Lower lobe of right lung (tissue), 2 donors: ENCODE measurements at regions not wholly inside any gene's neighbourhood (a gene's known extent, or its start where the extent isn't known, plus 50 kb on each side); places are given as distances from the start of the nearest gene placed in this dataset.
"Not testable (repeated sequence)": the region's sequence is repeated elsewhere in the genome, so short reads cannot be mapped to it uniquely, and the experiment has no call there.

ENCODE experiments used
- ATAC-seq, 2 donors: fragments of 200-7000 bp; cut with Tn5 transposase; one replicate each; pipeline ENCODE4 v1.9.1; 2020 to 2022; ENCODE audit warnings: mild to moderate bottlenecking in 2 of 2, moderate library complexity in 2 of 2
- DNase-seq: peaks from one replicate; pipeline ENCODE4 v3.0.0-alpha.2; 2020
- H3K27ac ChIP-seq: fragments of 200-600 bp; one replicate; pipeline ENCODE4 v1.8.0; 2022
- H3K27me3 ChIP-seq: fragments of 200-600 bp; one replicate; pipeline ENCODE4 v1.8.0; 2022; ENCODE audit warnings: low read depth
- H3K36me3 ChIP-seq: fragments of 200-600 bp; one replicate; pipeline ENCODE4 v1.8.0; 2022; ENCODE audit warnings: mild to moderate bottlenecking
- H3K4me1 ChIP-seq: fragments of 200-600 bp; one replicate; pipeline ENCODE4 v1.8.0; 2022
- H3K4me3 ChIP-seq: fragments of 200-600 bp; one replicate; pipeline ENCODE4 v1.8.0; 2022; ENCODE audit warnings: mild to moderate bottlenecking
- H3K9me3 ChIP-seq: fragments of 200-600 bp; one replicate; pipeline ENCODE4 v1.8.0; 2022
- CTCF ChIP-seq: fragments of 200-600 bp; IDR thresholded peaks from one replicate; pipeline ENCODE4 v1.8.0; 2022; ENCODE audit warnings: antibody characterized with exemption, mild to moderate bottlenecking
- intact Hi-C: fragments of 100-400 bp; cut with DNase I; formaldehyde crosslinking; loops from one replicate; pipeline ENCODE4 v1.11.0; 2022
- donor health status: DM: no; HTN: yes; CAD: no; lungs with severe emphysema.

- no peak for DNase-seq
- Histone ChIP-seq H3K9me3 (no peaks in the 10 kb centered on the region), H3K27me3 (no peaks in the 10 kb centered on the region), H3K27ac (no peak overlapping the region), H3K4me3 (no peak overlapping the region), H3K4me1 (no peaks in the 10 kb centered on the region), H3K36me3 (no peaks in the 10 kb centered on the region)
- no peak for ATAC-seq
- no peak for TF ChIP-seq CTCF
- intact Hi-C loops = no loop called here
Observed at GRCh38 chr21:35274923-35275322, 225.8 kb upstream of the RUNX1 start.

- no peaks in the 10 kb centered on the region for H3K4me1 ChIP-seq
- no peaks in the 10 kb centered on the region for H3K36me3 ChIP-seq
- DNase-seq (no peak), ATAC-seq (no peak)
- TF ChIP-seq CTCF = no peak
- intact Hi-C loops = no loop called here
- H3K27me3 ChIP-seq = no peaks in the 10 kb centered on the region
- no peak overlapping the region for H3K27ac ChIP-seq
- no peak overlapping the region for H3K4me3 ChIP-seq
- no peaks in the 10 kb centered on the region for H3K9me3 ChIP-seq
Observed at GRCh38 chr21:35274090-35274489, 225.0 kb upstream of the RUNX1 start.

GRCh38 chr21:35273333-35273732 is 224.2 kb upstream of the RUNX1 start:
- no peaks in the 10 kb centered on the region for H3K9me3 ChIP-seq
- H3K4me1 ChIP-seq = no peaks in the 10 kb centered on the region
- no peaks in the 10 kb centered on the region for H3K36me3 ChIP-seq
- DNase-seq (no peak), ATAC-seq (peak in 1 of 2 donors; percentile 46)
- no peak overlapping the region for H3K4me3 ChIP-seq
- H3K27ac ChIP-seq = no peak overlapping the region
- no peak for TF ChIP-seq CTCF
- H3K27me3 ChIP-seq = no peaks in the 10 kb centered on the region
- intact Hi-C loops = no loop called here

GRCh38 chr21:35271344-35272118 is 222.4 kb upstream of the RUNX1 start:
- H3K27me3 ChIP-seq, H3K27ac ChIP-seq, intact Hi-C loops, H3K4me3 ChIP-seq, ATAC-seq, H3K4me1 ChIP-seq, DNase-seq, H3K36me3 ChIP-seq, H3K9me3 ChIP-seq: not testable (repeated sequence)

GRCh38 chr21:35268817-35269216 is 219.7 kb upstream of the RUNX1 start:
- Histone ChIP-seq H3K27ac (no peak overlapping the region), H3K4me3 (no peak overlapping the region), H3K27me3 (no peaks in the 10 kb centered on the region), H3K4me1 (no peaks in the 10 kb centered on the region), H3K36me3 (no peaks in the 10 kb centered on the region), H3K9me3 (no peaks in the 10 kb centered on the region)
- no peak for DNase-seq
- no peak for TF ChIP-seq CTCF
- ATAC-seq = no peak
- intact Hi-C loops = no loop called here

GRCh38 chr21:35268261-35268660 is 219.2 kb upstream of the RUNX1 start:
- TF ChIP-seq CTCF = no peak
- Histone ChIP-seq H3K27me3 (no peaks in the 10 kb centered on the region), H3K9me3 (no peaks in the 10 kb centered on the region), H3K4me1 (no peaks in the 10 kb centered on the region), H3K4me3 (no peak overlapping the region), H3K36me3 (no peaks in the 10 kb centered on the region), H3K27ac (no peak overlapping the region)
- DNase-seq (no peak), ATAC-seq (no peak)
- intact Hi-C loops = no loop called here
